NOMO-1 (cell line): ENCODE measurements at regions not wholly inside any gene's neighbourhood (a gene's known extent, or its start where the extent isn't known, plus 50 kb on each side); places are given as distances from the start of the nearest gene placed in this dataset.

Experiments used
- DNase-seq, 2 experiments: peaks; one replicate each; lab custom pipeline; 2025; ENCODE audit not compliant: unreplicated experiment in 2 of 2; lab: John Stamatoyannopoulos, UW

- DNase-seq, result no peak
Observed at GRCh38 chr3:103705641-103706040, 1270.8 kb downstream of the ZPLD1 start.

- no peak for DNase-seq
Observed at GRCh38 chr3:103706671-103707070, 1271.9 kb downstream of the ZPLD1 start.

- no peak for DNase-seq
Observed at GRCh38 chr3:103711670-103712069, 1276.9 kb downstream of the ZPLD1 start.

- no peak for DNase-seq
Observed at GRCh38 chr3:103712320-103713008, 1277.6 kb downstream of the ZPLD1 start.

GRCh38 chr3:103729547-103729946 lies 1294.7 kb downstream of the ZPLD1 start:
- no peak for DNase-seq

- DNase-seq, result no peak
Observed at GRCh38 chr3:103730744-103731143, 1295.9 kb downstream of the ZPLD1 start.

- no peak for DNase-seq
Observed at GRCh38 chr3:103752986-103753385, 1318.2 kb downstream of the ZPLD1 start.

- no peak for DNase-seq
Observed at GRCh38 chr3:103767635-103768034, 1332.8 kb downstream of the ZPLD1 start.

GRCh38 chr3:103785017-103785416 lies 1350.2 kb downstream of the ZPLD1 start:
- DNase-seq, result no peak

GRCh38 chr3:103785537-103785936 lies 1350.7 kb downstream of the ZPLD1 start:
- no peak for DNase-seq

- no peak for DNase-seq
Observed at GRCh38 chr3:103786296-103786695, 1351.5 kb downstream of the ZPLD1 start.

- no peak for DNase-seq
Observed at GRCh38 chr3:103787164-103787871, 1352.5 kb downstream of the ZPLD1 start.

- no peak for DNase-seq
Observed at GRCh38 chr3:103787879-103788278, 1353.1 kb downstream of the ZPLD1 start.

- no peak for DNase-seq
Observed at GRCh38 chr3:103791786-103792515, 1357.1 kb downstream of the ZPLD1 start.

GRCh38 chr3:103794656-103795055 lies 1359.8 kb downstream of the ZPLD1 start:
- no peak for DNase-seq

- no peak for DNase-seq
Observed at GRCh38 chr3:103796068-103796467, 1361.3 kb downstream of the ZPLD1 start.

- DNase-seq, result no peak
Observed at GRCh38 chr3:103803787-103804186, 1369.0 kb downstream of the ZPLD1 start.

- no peak for DNase-seq
Observed at GRCh38 chr3:103810167-103810566, 1375.4 kb downstream of the ZPLD1 start.

GRCh38 chr3:103813955-103814354 lies 1379.1 kb downstream of the ZPLD1 start:
- DNase-seq, result no peak

- DNase-seq, result no peak
Observed at GRCh38 chr3:103818398-103818797, 1383.6 kb downstream of the ZPLD1 start.

- no peak for DNase-seq
Observed at GRCh38 chr3:103818800-103819199, 1384.0 kb downstream of the ZPLD1 start.

GRCh38 chr3:103825586-103825985 lies 1390.8 kb downstream of the ZPLD1 start:
- DNase-seq, result no peak
